GM19023 (cell line): ENCODE measurements at regions not wholly inside any gene's neighbourhood (a gene's known extent, or its start where the extent isn't known, plus 50 kb on each side); places are given as distances from the start of the nearest gene placed in this dataset.

Experiments used
- ATAC-seq: cut with Tn5 transposase; IDR thresholded peaks from one replicate; pipeline ENCODE4 v1.9.1; 2021; ENCODE audit warnings: mild to moderate bottlenecking, moderate library complexity; ENCODE audit not compliant: unreplicated experiment

- ATAC-seq = no peak
Measured at GRCh38 chr2:160910681-160911080, 249.5 kb upstream of the TANK start.

- ATAC-seq = no peak
Measured at GRCh38 chr2:160911258-160911657, 249.0 kb upstream of the TANK start.

- ATAC-seq = no peak
Measured at GRCh38 chr2:160912276-160912675, 248.0 kb upstream of the TANK start.

GRCh38 chr2:160913323-160913722 is 246.9 kb upstream of the TANK start:
- ATAC-seq = no peak

- no peak for ATAC-seq
Measured at GRCh38 chr2:160914217-160914616, 246.0 kb upstream of the TANK start.

GRCh38 chr2:160916300-160916699 is 243.9 kb upstream of the TANK start:
- no peak for ATAC-seq

- no peak for ATAC-seq
Measured at GRCh38 chr2:160917850-160918249, 242.4 kb upstream of the TANK start.

GRCh38 chr2:160918258-160918657 is 242.0 kb upstream of the TANK start:
- no peak for ATAC-seq

GRCh38 chr2:160918906-160919503 is 241.2 kb upstream of the TANK start:
- ATAC-seq = no peak

- ATAC-seq = no peak
Measured at GRCh38 chr2:160920061-160920460, 240.2 kb upstream of the TANK start.

- no peak for ATAC-seq
Measured at GRCh38 chr2:160920791-160921303, 239.4 kb upstream of the TANK start.

GRCh38 chr2:160921386-160921964 is 238.8 kb upstream of the TANK start:
- no peak for ATAC-seq

- no peak for ATAC-seq
Measured at GRCh38 chr2:160924936-160925353, 235.3 kb upstream of the TANK start.

GRCh38 chr2:160925956-160926355 is 234.3 kb upstream of the TANK start:
- ATAC-seq = no peak

GRCh38 chr2:160927324-160927723 is 232.9 kb upstream of the TANK start:
- no peak for ATAC-seq

- no peak for ATAC-seq
Measured at GRCh38 chr2:160928854-160929301, 231.3 kb upstream of the TANK start.

GRCh38 chr2:160931531-160931930 is 228.7 kb upstream of the TANK start:
- ATAC-seq = no peak

GRCh38 chr2:160932960-160933359 is 227.3 kb upstream of the TANK start:
- ATAC-seq = no peak

- ATAC-seq = no peak
Measured at GRCh38 chr2:160934263-160934662, 226.0 kb upstream of the TANK start.

- ATAC-seq = no peak
Measured at GRCh38 chr2:160934991-160935390, 225.2 kb upstream of the TANK start.

- no peak for ATAC-seq
Measured at GRCh38 chr2:160936044-160936806, 224.0 kb upstream of the TANK start.

- ATAC-seq = no peak
Measured at GRCh38 chr2:160940271-160940670, 220.0 kb upstream of the TANK start.
